ENCODE measurements at regions not wholly inside any gene's neighbourhood (a gene's known extent, or its start where the extent isn't known, plus 50 kb on each side); places are given as distances from the start of the nearest gene placed in this dataset.

DNA sequence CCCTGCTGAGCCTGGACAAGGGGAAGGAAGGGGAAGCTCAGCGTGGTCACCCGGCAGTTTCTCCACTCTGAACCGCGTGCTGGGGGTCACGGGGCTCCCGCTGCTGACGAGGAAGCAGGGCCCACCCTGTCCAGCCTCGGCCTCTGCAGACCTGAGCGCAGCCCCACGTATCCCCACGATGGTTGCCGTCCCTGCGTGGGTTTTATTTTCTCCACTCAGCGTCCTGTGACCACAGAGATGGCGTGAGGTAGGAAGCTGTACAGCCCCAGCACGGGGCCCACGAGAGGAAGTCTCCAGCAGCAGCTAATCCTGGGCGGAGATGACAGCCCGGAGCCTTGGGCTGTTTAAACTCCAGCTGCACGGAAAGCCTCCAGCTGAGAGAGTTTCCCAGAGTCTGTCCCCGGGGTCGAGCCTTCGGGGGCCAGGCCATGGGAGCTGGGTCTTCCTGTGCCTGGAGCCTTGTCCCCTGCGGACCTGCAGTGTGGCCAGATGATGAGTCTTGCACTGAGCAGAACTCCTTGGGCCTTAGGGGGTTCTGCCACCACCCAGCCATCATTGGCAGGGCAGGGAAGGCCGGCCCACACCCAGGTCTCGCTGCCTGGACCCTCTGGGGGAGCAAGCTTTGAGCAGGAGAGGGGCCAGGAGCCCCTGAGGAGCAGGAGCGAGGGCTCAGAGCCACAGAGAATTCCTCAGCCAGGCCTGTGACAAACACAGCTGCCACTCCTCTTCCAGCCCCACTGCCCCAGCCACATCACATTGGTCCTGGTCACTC is 72.8 kb upstream of the FAM20C start:
- TF ChIP-seq, protein P1, sequence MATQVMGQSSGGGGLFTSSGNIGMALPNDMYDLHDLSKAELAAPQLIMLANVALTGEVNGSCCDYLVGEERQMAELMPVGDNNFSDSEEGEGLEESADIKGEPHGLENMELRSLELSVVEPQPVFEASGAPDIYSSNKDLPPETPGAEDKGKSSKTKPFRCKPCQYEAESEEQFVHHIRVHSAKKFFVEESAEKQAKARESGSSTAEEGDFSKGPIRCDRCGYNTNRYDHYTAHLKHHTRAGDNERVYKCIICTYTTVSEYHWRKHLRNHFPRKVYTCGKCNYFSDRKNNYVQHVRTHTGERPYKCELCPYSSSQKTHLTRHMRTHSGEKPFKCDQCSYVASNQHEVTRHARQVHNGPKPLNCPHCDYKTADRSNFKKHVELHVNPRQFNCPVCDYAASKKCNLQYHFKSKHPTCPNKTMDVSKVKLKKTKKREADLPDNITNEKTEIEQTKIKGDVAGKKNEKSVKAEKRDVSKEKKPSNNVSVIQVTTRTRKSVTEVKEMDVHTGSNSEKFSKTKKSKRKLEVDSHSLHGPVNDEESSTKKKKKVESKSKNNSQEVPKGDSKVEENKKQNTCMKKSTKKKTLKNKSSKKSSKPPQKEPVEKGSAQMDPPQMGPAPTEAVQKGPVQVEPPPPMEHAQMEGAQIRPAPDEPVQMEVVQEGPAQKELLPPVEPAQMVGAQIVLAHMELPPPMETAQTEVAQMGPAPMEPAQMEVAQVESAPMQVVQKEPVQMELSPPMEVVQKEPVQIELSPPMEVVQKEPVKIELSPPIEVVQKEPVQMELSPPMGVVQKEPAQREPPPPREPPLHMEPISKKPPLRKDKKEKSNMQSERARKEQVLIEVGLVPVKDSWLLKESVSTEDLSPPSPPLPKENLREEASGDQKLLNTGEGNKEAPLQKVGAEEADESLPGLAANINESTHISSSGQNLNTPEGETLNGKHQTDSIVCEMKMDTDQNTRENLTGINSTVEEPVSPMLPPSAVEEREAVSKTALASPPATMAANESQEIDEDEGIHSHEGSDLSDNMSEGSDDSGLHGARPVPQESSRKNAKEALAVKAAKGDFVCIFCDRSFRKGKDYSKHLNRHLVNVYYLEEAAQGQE (IDR thresholded peaks at IDR 0.05; ENCODE audit: low read depth) = no peak
- TF ChIP-seq RAD21 (IDR thresholded peaks at IDR 0.05; ENCODE audit: low read depth) (no peak), CEBPB (IDR thresholded peaks at IDR 0.05) (no peak)
